HepG2 (cell line): ENCODE measurements at regions not wholly inside any gene's neighbourhood (a gene's known extent, or its start where the extent isn't known, plus 50 kb on each side); places are given as distances from the start of the nearest gene placed in this dataset.

Experiments
- GABPA ChIP-seq, 2 experiments: IDR thresholded peaks; 2 replicates each; pipeline ENCODE4 v1.6.1; 2011 to 2016; ENCODE audit warnings: low read depth in 2 of 2, low read length in 1 of 2, missing biosample characterization in 1 of 2, missing genetic modification characterization in 1 of 2
- MYC ChIP-seq: sonication (generic); formaldehyde crosslinking; IDR thresholded peaks from 2 replicates; pipeline ENCODE4 v1.9.0; 2021; ENCODE audit warnings: missing genetic modification reagents, borderline replicate concordance

DNA sequence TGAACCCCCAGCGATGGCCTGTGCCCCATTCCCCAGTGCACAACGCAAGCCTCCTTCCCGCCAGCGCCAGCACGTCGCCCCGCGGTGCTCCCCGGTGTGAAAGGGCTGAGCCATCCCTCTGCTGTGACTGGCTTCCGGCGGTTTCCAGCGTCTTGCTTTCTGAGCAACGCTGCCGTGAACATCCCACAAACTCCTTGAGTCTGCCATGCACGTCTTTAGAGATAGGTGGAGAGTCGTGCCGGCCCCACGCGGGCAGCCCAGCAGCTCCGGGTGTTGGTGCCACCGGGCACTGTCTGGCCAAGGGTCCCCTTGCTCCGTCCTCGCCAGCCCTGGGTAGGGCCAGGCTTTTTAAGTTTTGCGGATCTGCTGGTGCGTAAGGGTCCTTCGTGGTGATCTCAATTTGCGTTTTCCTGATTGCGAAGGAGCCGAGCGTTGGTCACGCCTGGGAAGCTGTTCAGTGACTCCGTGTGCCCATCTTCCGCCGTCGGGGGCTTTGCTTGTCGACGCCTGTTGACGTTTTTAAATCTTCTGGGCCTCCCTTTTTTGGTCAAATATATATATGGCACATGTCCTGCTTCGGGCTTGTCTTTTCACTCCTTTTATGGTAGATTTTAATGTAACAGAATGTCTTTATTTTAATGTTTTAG is 70.6 kb downstream of the FOXL3 start:
- TF ChIP-seq GABPA (IDR thresholded peaks at IDR 0.05; ENCODE audit: low read depth, low read length) (no peak), GABPA (CRISPR knock-in tag; IDR thresholded peaks at IDR 0.05; ENCODE audit: low read depth) (no peak), MYC (CRISPR knock-in tag) (no peak)
